ENCODE measurements at regions not wholly inside any gene's neighbourhood (a gene's known extent, or its start where the extent isn't known, plus 50 kb on each side); places are given as distances from the start of the nearest gene placed in this dataset.

DNA sequence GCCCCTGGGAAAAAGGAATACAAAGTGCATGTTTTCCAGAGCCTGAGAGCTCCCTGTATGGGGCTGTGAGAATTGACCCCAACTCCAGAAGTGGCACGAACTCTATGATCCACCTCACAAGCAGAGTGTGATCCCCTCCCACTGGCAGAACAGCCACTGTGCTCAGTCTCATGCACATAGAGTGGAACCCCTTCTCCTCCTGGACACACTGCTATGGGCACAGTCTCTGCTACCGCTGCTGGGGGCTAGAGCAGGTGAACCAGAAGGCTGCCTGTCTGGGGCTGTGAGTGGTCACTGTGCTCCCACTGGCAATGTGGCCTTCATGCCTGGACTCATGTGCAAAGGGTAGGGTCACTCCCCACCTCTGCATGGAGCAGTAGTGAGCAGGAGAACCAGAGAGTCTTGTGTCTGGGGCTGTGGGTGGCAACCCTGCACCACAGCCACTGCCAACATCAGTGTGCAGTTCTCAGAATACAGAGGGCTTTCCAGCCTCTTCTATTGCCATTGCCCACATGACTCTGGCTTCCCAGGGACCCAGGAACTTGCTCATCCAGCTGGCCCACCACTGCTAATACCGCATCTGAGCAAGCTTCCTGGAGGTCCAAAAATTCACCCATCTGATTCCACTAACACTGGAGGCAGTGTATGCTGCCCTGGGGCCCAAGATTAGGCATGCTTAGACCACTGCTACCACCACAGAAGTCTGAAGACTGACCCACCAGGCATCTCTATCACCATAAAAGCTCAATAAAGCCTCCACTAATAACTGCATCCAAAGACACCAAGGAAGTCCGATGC lies 343.7 kb upstream of the SOX14 start:
- Histone ChIP-seq H3K27me3 (ENCODE audit: control insufficient read depth in 3 of 3, insufficient read depth in 3 of 3, low read length in 2 of 3) (no peaks in the 10 kb centered on the region), H3K4me3 (no peak overlapping the region), H3K9ac (ENCODE audit: insufficient read depth in 1 of 2, low read length in 2 of 2) (no peak overlapping the region), H3K9me3 (ENCODE audit: control insufficient read depth in 4 of 4, insufficient read depth in 3 of 4, low read length in 3 of 4) (peaks cover 0 to 10% (median 7%) of the 10 kb centered on the region in 4 donors), H3K4me1 (ENCODE audit: control insufficient read depth in 5 of 5, insufficient read depth in 5 of 5, low read length in 5 of 5) (no peaks in the 10 kb centered on the region), H3K27ac (ENCODE audit: low read depth in 1 of 2, low read length in 1 of 2) (no peak overlapping the region), H3K36me3 (ENCODE audit: control insufficient read depth in 4 of 4, insufficient read depth in 4 of 4, low read length in 4 of 4) (no peaks in the 10 kb centered on the region)
- DNase-seq (no peak), ATAC-seq (ENCODE audit: insufficient read depth, low FRiP score) (no peak)
- WGBS, 2 donors: 87 to 91% methylated on average over 4 of the region's 4 CpGs
- no peak for TF ChIP-seq CTCF (IDR thresholded peaks at IDR 0.05; ENCODE audit: control extremely low read depth, extremely low read depth)

DNA sequence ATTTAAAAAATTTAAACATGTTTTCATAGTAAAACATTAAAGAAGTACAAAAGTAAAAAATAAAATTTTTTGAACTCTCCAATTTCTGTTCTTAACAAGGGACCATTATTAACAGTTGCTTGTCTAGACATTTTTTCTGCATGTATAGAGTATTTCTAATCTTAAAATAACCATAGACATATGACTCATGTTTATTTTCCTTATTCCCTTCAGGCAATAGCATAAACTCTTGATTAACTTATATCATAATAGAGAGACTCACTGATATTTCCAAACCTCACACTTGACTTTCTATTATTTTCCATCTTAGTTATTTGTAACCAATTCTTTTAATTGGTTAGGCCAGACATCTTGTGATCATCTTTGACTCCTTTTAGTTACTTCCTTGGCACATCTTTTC lies 325.6 kb upstream of the SOX14 start:
- Histone ChIP-seq H3K9me3 (ENCODE audit: control insufficient read depth in 4 of 4, insufficient read depth in 3 of 4, low read length in 3 of 4) (peaks cover 0 to 3% (median 0%) of the 10 kb centered on the region in 4 donors), H3K27me3 (ENCODE audit: control insufficient read depth in 3 of 3, insufficient read depth in 3 of 3, low read length in 2 of 3) (no peaks in the 10 kb centered on the region), H3K36me3 (ENCODE audit: control insufficient read depth in 4 of 4, insufficient read depth in 4 of 4, low read length in 4 of 4) (no peaks in the 10 kb centered on the region), H3K27ac (ENCODE audit: low read depth in 1 of 2, low read length in 1 of 2) (no peak overlapping the region), H3K4me1 (ENCODE audit: control insufficient read depth in 5 of 5, insufficient read depth in 5 of 5, low read length in 5 of 5) (peaks cover 0 to 3% (median 0%) of the 10 kb centered on the region in 5 donors), H3K4me3 (no peak overlapping the region), H3K9ac (ENCODE audit: insufficient read depth in 1 of 2, low read length in 2 of 2) (no peak overlapping the region)
- no peak for ATAC-seq (ENCODE audit: insufficient read depth, low FRiP score)
- no peak for TF ChIP-seq CTCF (IDR thresholded peaks at IDR 0.05; ENCODE audit: control extremely low read depth, extremely low read depth)
- no peak for DNase-seq

DNA sequence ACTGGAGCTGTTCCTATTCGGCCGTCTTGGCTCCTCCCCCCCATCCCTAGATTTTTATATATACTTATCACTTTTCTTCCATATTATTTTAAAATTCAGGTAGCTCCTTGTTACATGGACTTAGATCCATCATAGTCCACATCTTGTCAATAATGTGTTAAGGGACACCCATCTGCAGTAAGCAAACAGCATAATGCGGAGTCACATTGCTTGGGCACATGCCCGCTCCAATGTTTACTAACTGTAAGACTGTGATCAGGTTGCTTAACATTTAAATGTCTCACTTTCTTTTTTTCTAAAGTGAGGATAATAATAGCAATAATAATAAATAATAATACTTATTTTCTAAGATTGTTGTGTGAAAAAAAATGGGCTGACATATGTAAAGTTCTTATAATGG lies 303.2 kb upstream of the SOX14 start:
- Histone ChIP-seq H3K4me3 (no peak overlapping the region), H3K9me3 (ENCODE audit: control insufficient read depth in 4 of 4, insufficient read depth in 3 of 4, low read length in 3 of 4) (no peaks in the 10 kb centered on the region), H3K4me1 (ENCODE audit: control insufficient read depth in 5 of 5, insufficient read depth in 5 of 5, low read length in 5 of 5) (no peaks in the 10 kb centered on the region), H3K36me3 (ENCODE audit: control insufficient read depth in 4 of 4, insufficient read depth in 4 of 4, low read length in 4 of 4) (no peaks in the 10 kb centered on the region), H3K27ac (ENCODE audit: low read depth in 1 of 2, low read length in 1 of 2) (no peak overlapping the region), H3K9ac (ENCODE audit: insufficient read depth in 1 of 2, low read length in 2 of 2) (no peak overlapping the region), H3K27me3 (ENCODE audit: control insufficient read depth in 3 of 3, insufficient read depth in 3 of 3, low read length in 2 of 3) (no peaks in the 10 kb centered on the region)
- TF ChIP-seq CTCF (IDR thresholded peaks at IDR 0.05; ENCODE audit: control extremely low read depth, extremely low read depth): no peak
- DNase-seq (no peak), ATAC-seq (ENCODE audit: insufficient read depth, low FRiP score) (no peak)
- 88 to 91% methylated on average over 4 of the region's 4 CpGs for WGBS, 2 donors

DNA sequence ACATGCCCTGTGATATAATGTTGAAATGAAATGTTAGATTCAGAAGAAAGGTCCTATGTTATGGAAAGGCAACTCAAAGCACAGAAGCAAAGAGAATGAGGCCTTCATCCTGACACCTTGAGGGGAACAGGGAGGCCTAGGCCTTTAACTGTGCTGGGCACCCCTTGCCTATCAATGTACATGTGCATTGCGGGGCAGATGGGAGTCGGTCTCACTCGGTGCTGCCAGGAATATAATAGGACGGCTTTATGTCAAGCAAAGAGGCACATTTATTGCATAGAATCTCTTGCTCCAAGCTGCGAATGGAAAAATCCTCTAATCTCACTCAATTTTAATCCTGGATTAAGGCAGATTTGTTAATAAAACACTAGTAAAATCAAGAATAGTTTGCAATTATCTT lies 301.0 kb upstream of the SOX14 start:
- Histone ChIP-seq H3K9ac (ENCODE audit: insufficient read depth in 1 of 2, low read length in 2 of 2) (no peak overlapping the region), H3K27me3 (ENCODE audit: control insufficient read depth in 3 of 3, insufficient read depth in 3 of 3, low read length in 2 of 3) (no peaks in the 10 kb centered on the region), H3K36me3 (ENCODE audit: control insufficient read depth in 4 of 4, insufficient read depth in 4 of 4, low read length in 4 of 4) (no peaks in the 10 kb centered on the region), H3K9me3 (ENCODE audit: control insufficient read depth in 4 of 4, insufficient read depth in 3 of 4, low read length in 3 of 4) (no peaks in the 10 kb centered on the region), H3K4me1 (ENCODE audit: control insufficient read depth in 5 of 5, insufficient read depth in 5 of 5, low read length in 5 of 5) (no peaks in the 10 kb centered on the region), H3K4me3 (no peak overlapping the region), H3K27ac (ENCODE audit: low read depth in 1 of 2, low read length in 1 of 2) (no peak overlapping the region)
- TF ChIP-seq CTCF (IDR thresholded peaks at IDR 0.05; ENCODE audit: control extremely low read depth, extremely low read depth): no peak
- DNase-seq (no peak), ATAC-seq (ENCODE audit: insufficient read depth, low FRiP score) (no peak)
- WGBS, 2 donors: 82 to 92% methylated on average over 5 of the region's 5 CpGs

All from lung (tissue), 11 donors.